ELF-1 (cell line): ENCODE measurements at regions not wholly inside any gene's neighbourhood (a gene's known extent, or its start where the extent isn't known, plus 50 kb on each side); places are given as distances from the start of the nearest gene placed in this dataset.
"Not testable (repeated sequence)": the region's sequence is repeated elsewhere in the genome, so short reads cannot be mapped to it uniquely, and the experiment has no call there.

Experiments
- DNase-seq: peaks from one replicate; pipeline ENCODE4 v3.0.0-alpha.2; 2016; ENCODE audit warnings: low read depth, low spot score

GRCh38 chr18:6570581-6571238 is 156.0 kb upstream of the L3MBTL4 start:
- DNase-seq, result no peak

GRCh38 chr18:6571239-6571602 is 156.5 kb upstream of the L3MBTL4 start:
- DNase-seq, result no peak

- not testable (repeated sequence) for DNase-seq
These were observed 157.3 kb upstream of the ARHGAP28 start for GRCh38 chr18:6572192-6572591.

GRCh38 chr18:6574631-6575030 is 154.9 kb upstream of the ARHGAP28 start:
- DNase-seq, result no peak

- DNase-seq, result no peak
These were observed 153.6 kb upstream of the ARHGAP28 start for GRCh38 chr18:6575908-6576307.

- DNase-seq, result no peak
These were observed 152.7 kb upstream of the ARHGAP28 start for GRCh38 chr18:6576718-6577375.

- no peak for DNase-seq
These were observed 150.8 kb upstream of the ARHGAP28 start for GRCh38 chr18:6578686-6579085.

GRCh38 chr18:6579486-6579885 is 150.0 kb upstream of the ARHGAP28 start:
- no peak for DNase-seq

GRCh38 chr18:6580401-6580800 is 149.1 kb upstream of the ARHGAP28 start:
- DNase-seq, result no peak

GRCh38 chr18:6589923-6590322 is 139.6 kb upstream of the ARHGAP28 start:
- no peak for DNase-seq

GRCh38 chr18:6590326-6590725 is 139.2 kb upstream of the ARHGAP28 start:
- no peak for DNase-seq

- no peak for DNase-seq
These were observed 138.0 kb upstream of the ARHGAP28 start for GRCh38 chr18:6591491-6591890.

GRCh38 chr18:6592522-6592921 is 137.0 kb upstream of the ARHGAP28 start:
- DNase-seq, result no peak

- no peak for DNase-seq
These were observed 136.2 kb upstream of the ARHGAP28 start for GRCh38 chr18:6593142-6593885.

GRCh38 chr18:6595666-6596065 is 133.8 kb upstream of the ARHGAP28 start:
- peak; percentile 37 for DNase-seq

GRCh38 chr18:6598657-6599056 is 130.9 kb upstream of the ARHGAP28 start:
- DNase-seq, result peak; percentile 65

GRCh38 chr18:6600667-6601167 is 128.8 kb upstream of the ARHGAP28 start:
- DNase-seq, result no peak

- DNase-seq, result no peak
These were observed 128.3 kb upstream of the ARHGAP28 start for GRCh38 chr18:6601241-6601640.

- no peak for DNase-seq
These were observed 127.2 kb upstream of the ARHGAP28 start for GRCh38 chr18:6602365-6602764.

GRCh38 chr18:6604573-6604941 is 125.0 kb upstream of the ARHGAP28 start:
- DNase-seq, result no peak

GRCh38 chr18:6605115-6605869 is 124.2 kb upstream of the ARHGAP28 start:
- DNase-seq, result no peak
